Activated CD8-positive, alpha-beta T cell treated with anti-CD3 and anti-CD28 coated beads, Interleukin-2, amount 10 ng/mL, durations not matched to agents 7 days and 5 days (primary cell): ENCODE measurements at regions not wholly inside any gene's neighbourhood (a gene's known extent, or its start where the extent isn't known, plus 50 kb on each side); places are given as distances from the start of the nearest gene placed in this dataset.
"Not testable (repeated sequence)": the region's sequence is repeated elsewhere in the genome, so short reads cannot be mapped to it uniquely, and the experiment has no call there.

Source experiments
- ATAC-seq: fragments of 150-1000 bp; cut with Tn5 transposase; one replicate; pipeline ENCODE4 v1.10.0; 2021; ENCODE audit warnings: moderate library complexity
- CTCF ChIA-PET: fragments of 350-600 bp; sonication (Branson Sonifier 250); formaldehyde crosslinking; loops from one replicate; lab custom pipeline; 2021; ENCODE audit warnings: antibody characterized with exemption; lab: Charles Lee
- POLR2A ChIA-PET: fragments of 350-600 bp; sonication (Branson Sonifier 250); formaldehyde crosslinking; loops from one replicate; lab custom pipeline; 2021; ENCODE audit warnings: antibody characterized with exemption; lab: Charles Lee
- DNase-seq: peaks from one replicate; pipeline ENCODE4 v3.0.0-alpha.2; 2020
- H3K27ac Mint-ChIP-seq: one replicate; pipeline ENCODE4 v1.8.0; 2021; ENCODE audit warnings: mild to moderate bottlenecking, mixed read lengths
- H3K27me3 Mint-ChIP-seq: one replicate; pipeline ENCODE4 v1.8.0; 2021; ENCODE audit warnings: low read depth, mixed read lengths
- H3K36me3 Mint-ChIP-seq: one replicate; pipeline ENCODE4 v1.8.0; 2021; ENCODE audit warnings: low read depth, mixed read lengths
- H3K4me1 Mint-ChIP-seq: one replicate; pipeline ENCODE4 v1.8.0; 2021; ENCODE audit warnings: low read depth, mixed read lengths
- H3K4me3 Mint-ChIP-seq: one replicate; pipeline ENCODE4 v1.8.0; 2021; ENCODE audit warnings: mild to moderate bottlenecking, mixed read lengths
- H3K9me3 Mint-ChIP-seq: one replicate; pipeline ENCODE4 v1.8.0; 2022; ENCODE audit warnings: mixed read lengths; ENCODE audit not compliant: insufficient read depth

DNA sequence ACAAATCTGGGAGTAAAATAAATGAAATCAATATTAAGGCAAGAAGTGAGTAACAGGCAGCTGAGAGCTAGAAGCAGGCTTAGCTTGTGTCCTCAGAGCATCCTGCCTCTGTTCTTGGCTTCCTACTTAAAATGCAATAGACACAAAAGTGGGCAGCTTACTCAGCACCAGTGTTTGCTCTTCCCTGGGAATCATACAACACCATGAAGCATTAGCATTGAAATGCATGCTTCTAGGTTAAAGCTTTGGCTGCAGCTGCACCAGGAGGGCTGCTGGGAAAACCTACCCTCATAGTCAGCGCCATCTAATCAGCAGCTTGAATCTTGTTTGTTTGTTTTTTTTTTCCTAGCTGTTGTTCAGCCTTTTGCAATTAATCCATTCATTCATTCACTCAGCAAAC lies 104.2 kb upstream of the VWC2 start:
- CTCF ChIA-PET, result no interaction called here
- POLR2A ChIA-PET, result no interaction called here
- H3K9me3 Mint-ChIP-seq, result no peaks in the 10 kb centered on the region
- H3K36me3 Mint-ChIP-seq, result no peaks in the 10 kb centered on the region
- H3K27ac Mint-ChIP-seq, result no peak overlapping the region
- no peak overlapping the region for H3K4me3 Mint-ChIP-seq
- H3K4me1 Mint-ChIP-seq, result no peaks in the 10 kb centered on the region
- no peaks in the 10 kb centered on the region for H3K27me3 Mint-ChIP-seq
- DNase-seq (no peak), ATAC-seq (no peak)

DNA sequence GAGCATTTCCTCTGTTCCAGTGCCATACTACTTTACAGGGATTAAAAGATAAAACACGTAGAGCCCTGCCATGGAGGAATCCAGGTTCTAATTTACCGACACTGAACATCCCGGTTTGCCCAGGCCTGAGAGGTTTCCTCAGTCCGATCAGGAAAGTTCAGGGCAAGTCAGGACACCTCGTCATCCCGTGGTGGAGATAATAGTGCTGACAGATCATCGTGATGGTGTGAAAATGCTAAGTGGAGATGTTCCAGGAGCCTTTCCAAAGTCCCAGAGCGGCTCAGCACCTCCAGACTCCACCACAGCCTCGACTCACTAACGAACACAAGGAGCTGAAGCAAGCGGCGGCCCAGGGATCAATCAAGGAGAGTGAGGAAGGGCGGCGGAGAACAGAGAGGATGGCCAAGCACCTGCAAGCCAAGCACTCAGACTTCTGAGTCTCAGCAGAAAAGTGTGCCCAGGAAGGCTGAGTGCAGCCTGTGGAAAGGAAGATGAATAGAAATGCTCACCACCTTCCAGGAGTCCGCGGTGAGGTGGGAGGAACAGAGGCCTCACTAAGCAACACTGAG lies 103.7 kb upstream of the VWC2 start:
- Mint-ChIP-seq H3K36me3 (no peaks in the 10 kb centered on the region), H3K27ac (no peak overlapping the region), H3K9me3 (no peaks in the 10 kb centered on the region), H3K4me1 (no peaks in the 10 kb centered on the region), H3K4me3 (no peak overlapping the region), H3K27me3 (no peaks in the 10 kb centered on the region)
- ChIA-PET POLR2A (no interaction called here), CTCF (no interaction called here)
- DNase-seq (no peak), ATAC-seq (no peak)

DNA sequence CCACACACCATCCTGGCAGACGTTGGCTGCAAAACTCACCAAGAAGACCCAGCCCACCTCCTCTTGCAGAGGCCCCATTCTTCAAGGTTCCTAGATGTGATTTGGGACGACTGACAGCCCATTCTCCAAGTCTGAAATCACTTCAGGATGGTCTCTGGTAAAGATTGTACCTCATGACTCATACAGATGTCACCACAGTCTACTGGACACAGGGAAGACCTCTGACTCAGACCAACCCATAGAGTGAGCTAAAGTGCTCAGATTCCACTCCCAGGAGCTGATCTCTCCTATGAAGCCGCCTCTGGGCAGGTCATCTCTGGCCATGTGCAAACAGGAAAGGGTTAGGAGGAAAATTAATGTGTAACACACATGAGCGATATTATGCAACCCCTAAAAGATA lies 102.4 kb upstream of the VWC2 start:
- ATAC-seq, result no peak
- no peak overlapping the region for H3K27ac Mint-ChIP-seq
- H3K36me3 Mint-ChIP-seq, result no peaks in the 10 kb centered on the region
- no peaks in the 10 kb centered on the region for H3K27me3 Mint-ChIP-seq
- no peak for DNase-seq
- ChIA-PET POLR2A (no interaction called here), CTCF (no interaction called here)
- no peaks in the 10 kb centered on the region for H3K9me3 Mint-ChIP-seq
- H3K4me1 Mint-ChIP-seq, result no peaks in the 10 kb centered on the region
- H3K4me3 Mint-ChIP-seq, result no peak overlapping the region

DNA sequence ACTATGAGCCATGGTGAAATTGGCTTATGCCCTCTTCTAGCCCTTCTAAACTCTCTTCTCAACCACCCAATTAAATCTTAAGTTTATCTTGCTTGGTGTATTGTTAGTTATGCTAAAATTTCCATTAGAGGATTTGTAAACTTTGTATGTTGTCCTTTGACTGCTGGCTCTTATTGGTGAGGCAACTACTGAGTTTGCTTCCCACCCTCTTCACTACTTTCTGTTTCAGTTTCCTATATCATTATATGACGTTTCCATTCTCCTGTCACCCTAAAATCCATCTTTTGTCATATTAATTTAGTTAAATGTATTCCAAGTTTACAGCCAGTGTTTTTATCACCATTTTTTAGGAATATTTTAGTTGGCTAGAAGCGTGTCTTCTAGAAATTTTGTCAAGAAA lies 80.9 kb upstream of the VWC2 start:
- H3K36me3 Mint-ChIP-seq, result no peaks in the 10 kb centered on the region
- DNase-seq (no peak), ATAC-seq (no peak)
- H3K27me3 Mint-ChIP-seq, result peaks cover 3% of the 10 kb centered on the region
- no peak overlapping the region for H3K4me3 Mint-ChIP-seq
- CTCF ChIA-PET, result no interaction called here
- POLR2A ChIA-PET, result no interaction called here
- no peak overlapping the region for H3K27ac Mint-ChIP-seq
- no peaks in the 10 kb centered on the region for H3K9me3 Mint-ChIP-seq
- H3K4me1 Mint-ChIP-seq, result no peaks in the 10 kb centered on the region

DNA sequence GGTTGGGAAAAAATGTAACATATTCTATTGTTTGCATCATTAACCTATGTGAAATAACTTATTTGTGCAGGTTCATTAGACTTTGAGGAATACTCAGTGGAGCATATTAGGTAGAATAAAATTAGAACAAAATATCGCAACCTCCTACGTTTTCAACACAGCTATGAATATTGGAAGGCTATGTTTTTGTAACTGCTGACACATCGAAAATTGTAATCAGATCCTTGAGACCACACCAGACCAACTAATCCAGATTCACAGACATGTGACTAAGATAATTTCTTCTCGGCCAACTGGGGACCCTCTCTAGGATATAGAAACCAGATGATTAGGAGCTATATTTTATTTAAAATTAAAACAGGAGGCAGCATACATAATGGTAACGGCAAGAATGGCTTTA lies 77.5 kb upstream of the VWC2 start:
- no peak overlapping the region for H3K4me3 Mint-ChIP-seq
- no peak overlapping the region for H3K27ac Mint-ChIP-seq
- CTCF ChIA-PET, result no interaction called here
- POLR2A ChIA-PET, result no interaction called here
- peaks cover 3% of the 10 kb centered on the region for H3K27me3 Mint-ChIP-seq
- DNase-seq, result no peak
- no peaks in the 10 kb centered on the region for H3K4me1 Mint-ChIP-seq
- ATAC-seq, result no peak
- no peaks in the 10 kb centered on the region for H3K9me3 Mint-ChIP-seq
- H3K36me3 Mint-ChIP-seq, result no peaks in the 10 kb centered on the region

DNA sequence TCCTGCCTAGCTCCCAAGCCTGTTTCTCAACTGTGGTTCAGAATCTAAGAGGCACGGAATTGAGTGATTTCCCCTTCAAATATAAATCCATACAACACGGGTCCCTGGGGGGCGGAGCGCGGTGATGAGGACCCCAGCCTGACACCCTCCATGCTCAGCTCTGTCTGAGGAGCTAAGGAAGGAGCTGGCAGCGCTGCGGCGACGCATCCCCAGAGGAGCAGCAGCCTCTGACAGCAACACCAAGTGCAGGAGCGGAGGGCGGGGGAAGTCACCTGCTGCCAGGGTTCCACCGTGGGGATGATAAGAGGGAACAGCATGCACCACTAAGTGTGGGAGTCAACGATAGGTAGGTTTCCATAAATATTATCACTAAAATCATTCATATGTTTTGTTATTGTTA lies 72.6 kb upstream of the VWC2 start:
- no peak for DNase-seq
- no peaks in the 10 kb centered on the region for H3K9me3 Mint-ChIP-seq
- no peak overlapping the region for H3K27ac Mint-ChIP-seq
- no peaks in the 10 kb centered on the region for H3K36me3 Mint-ChIP-seq
- no peaks in the 10 kb centered on the region for H3K27me3 Mint-ChIP-seq
- ChIA-PET POLR2A (no interaction called here), CTCF (no interaction called here)
- no peak overlapping the region for H3K4me3 Mint-ChIP-seq
- ATAC-seq, result no peak
- H3K4me1 Mint-ChIP-seq, result no peaks in the 10 kb centered on the region

DNA sequence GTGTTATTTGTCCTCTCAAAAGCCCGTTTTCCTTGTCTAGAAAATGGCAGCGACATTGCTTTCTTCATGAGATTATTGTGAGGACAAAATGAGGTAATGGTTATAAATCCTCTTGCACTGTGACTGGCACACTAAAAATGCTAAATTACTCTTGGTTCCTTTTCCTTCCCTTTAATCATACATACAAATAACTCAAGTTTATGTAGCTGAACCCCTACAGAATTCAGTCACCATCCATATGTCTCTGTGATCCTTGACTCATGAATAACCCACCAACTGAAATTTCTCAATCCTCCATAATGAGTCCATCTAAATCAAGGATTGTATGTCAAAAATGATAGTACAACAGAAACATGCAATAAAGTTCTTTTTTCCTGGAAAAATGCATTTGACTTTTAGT lies 71.3 kb upstream of the VWC2 start:
- Mint-ChIP-seq H3K4me1 (no peaks in the 10 kb centered on the region), H3K27me3 (no peaks in the 10 kb centered on the region), H3K4me3 (no peak overlapping the region), H3K9me3 (no peaks in the 10 kb centered on the region), H3K27ac (no peak overlapping the region), H3K36me3 (no peaks in the 10 kb centered on the region)
- no peak for DNase-seq
- ChIA-PET POLR2A (no interaction called here), CTCF (no interaction called here)
- ATAC-seq, result no peak

DNA sequence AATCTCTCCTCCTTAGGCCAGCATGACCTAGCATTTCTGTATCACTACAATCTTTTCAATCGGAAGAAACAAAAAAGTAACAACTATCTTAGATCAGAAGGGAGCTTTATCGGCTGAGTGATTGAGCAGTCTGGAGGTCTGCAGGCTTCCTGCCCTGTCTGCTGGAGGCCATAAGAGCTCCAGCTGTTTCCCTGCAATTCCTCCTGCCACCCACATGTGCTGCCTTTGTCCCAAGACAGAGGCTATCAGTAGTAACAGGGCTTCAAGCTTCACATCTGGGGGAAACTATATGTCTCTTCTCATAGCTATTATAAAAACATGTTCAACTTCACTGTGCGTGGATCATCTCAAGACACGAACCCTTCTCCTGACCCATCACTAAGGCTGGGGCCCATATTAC lies 70.1 kb upstream of the VWC2 start:
- CTCF ChIA-PET, result no interaction called here
- Mint-ChIP-seq H3K4me1 (no peaks in the 10 kb centered on the region), H3K9me3 (no peaks in the 10 kb centered on the region), H3K36me3 (no peaks in the 10 kb centered on the region), H3K27me3 (no peaks in the 10 kb centered on the region), H3K27ac (no peak overlapping the region), H3K4me3 (no peak overlapping the region)
- DNase-seq (no peak), ATAC-seq (no peak)
- POLR2A ChIA-PET, result no interaction called here

DNA sequence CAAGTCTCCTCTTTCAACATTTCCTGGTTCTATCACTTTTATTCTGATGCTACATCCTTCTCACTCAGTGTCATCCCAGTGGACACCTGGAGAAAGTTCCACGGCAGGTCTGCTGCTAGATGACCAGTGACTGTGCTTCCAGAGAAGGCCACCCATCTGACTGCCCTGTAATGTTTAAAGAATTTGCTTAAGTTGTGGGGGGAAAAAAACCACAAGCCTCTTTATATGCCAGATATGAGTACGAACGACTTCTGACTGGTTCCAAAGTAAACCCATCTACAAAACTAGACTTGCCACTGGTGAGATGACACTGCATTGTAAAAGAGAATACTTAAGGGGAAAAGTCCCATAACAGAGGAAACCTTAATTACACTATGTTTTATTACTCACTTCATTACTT lies 69.6 kb upstream of the VWC2 start:
- no peak overlapping the region for H3K27ac Mint-ChIP-seq
- H3K9me3 Mint-ChIP-seq, result no peaks in the 10 kb centered on the region
- H3K4me3 Mint-ChIP-seq, result no peak overlapping the region
- no peaks in the 10 kb centered on the region for H3K4me1 Mint-ChIP-seq
- no peaks in the 10 kb centered on the region for H3K27me3 Mint-ChIP-seq
- ATAC-seq (no peak), DNase-seq (no peak)
- H3K36me3 Mint-ChIP-seq, result no peaks in the 10 kb centered on the region
- ChIA-PET CTCF (no interaction called here), POLR2A (no interaction called here)

DNA sequence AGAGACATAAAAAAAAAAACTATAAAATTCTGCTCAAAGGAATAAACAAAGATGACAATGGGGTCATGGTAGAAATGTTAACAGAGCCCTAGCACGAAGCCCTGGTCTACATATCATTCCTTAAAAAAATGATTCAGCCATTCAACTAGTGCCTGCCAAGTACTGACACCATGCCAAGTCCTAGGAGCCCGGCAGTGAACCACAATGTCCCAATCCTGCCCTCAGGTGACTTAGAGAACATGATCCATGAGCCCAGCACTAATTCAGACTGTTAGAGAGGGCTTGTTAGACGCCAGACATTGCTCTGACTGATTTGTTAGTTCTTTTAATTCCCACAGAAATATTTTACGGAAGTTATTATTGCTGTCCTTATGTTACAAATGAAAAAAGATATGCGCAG lies 67.3 kb upstream of the VWC2 start:
- H3K27me3 Mint-ChIP-seq, result no peaks in the 10 kb centered on the region
- DNase-seq (no peak), ATAC-seq (no peak)
- H3K4me1 Mint-ChIP-seq, result no peaks in the 10 kb centered on the region
- no peak overlapping the region for H3K27ac Mint-ChIP-seq
- H3K4me3 Mint-ChIP-seq, result no peak overlapping the region
- no peaks in the 10 kb centered on the region for H3K9me3 Mint-ChIP-seq
- ChIA-PET CTCF (no interaction called here), POLR2A (no interaction called here)
- no peaks in the 10 kb centered on the region for H3K36me3 Mint-ChIP-seq

DNA sequence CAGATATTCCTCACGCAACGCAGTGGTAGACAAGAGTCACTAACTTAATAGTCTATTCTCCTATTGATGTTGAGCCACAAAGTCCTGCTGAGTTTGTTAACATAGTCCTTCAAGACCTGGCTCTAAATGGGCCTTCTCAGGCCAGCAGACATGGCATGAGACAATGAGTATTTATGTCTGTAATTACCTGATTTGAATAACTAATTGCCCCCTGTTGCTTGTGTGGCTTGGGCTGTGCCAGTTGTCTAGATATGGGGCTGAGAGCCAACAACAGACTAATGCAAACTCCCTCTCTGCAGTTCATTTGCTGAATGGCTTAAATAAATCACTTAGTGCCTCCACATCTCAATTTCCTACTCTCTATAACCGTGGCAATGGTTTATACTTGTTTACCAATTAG lies 65.5 kb upstream of the VWC2 start:
- Mint-ChIP-seq H3K27me3 (no peaks in the 10 kb centered on the region), H3K36me3 (no peaks in the 10 kb centered on the region), H3K4me3 (no peak overlapping the region), H3K4me1 (no peaks in the 10 kb centered on the region), H3K27ac (no peak overlapping the region), H3K9me3 (no peaks in the 10 kb centered on the region)
- ChIA-PET POLR2A (no interaction called here), CTCF (no interaction called here)
- DNase-seq (no peak), ATAC-seq (no peak)

DNA sequence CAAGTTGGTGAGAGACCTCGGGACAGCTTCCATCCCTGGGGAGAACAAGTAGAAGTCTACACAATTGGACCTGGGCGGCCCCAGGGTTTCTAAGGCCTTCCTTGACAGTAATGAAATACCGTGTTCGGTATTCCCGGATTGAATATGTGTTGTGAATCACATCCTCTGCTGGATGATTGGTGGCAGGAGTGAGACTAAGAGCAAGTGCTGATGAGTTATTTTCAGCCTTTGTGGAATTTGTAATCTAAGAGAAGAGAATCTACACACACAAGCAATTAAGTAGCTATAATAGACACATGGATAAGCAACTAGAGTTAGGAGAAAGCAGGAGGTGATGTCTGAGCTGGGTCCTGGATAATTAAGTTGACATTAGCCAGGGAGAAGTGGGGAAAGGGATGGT lies 64.8 kb upstream of the VWC2 start:
- no peaks in the 10 kb centered on the region for H3K27me3 Mint-ChIP-seq
- H3K9me3 Mint-ChIP-seq, result no peaks in the 10 kb centered on the region
- ATAC-seq (no peak), DNase-seq (no peak)
- no peak overlapping the region for H3K27ac Mint-ChIP-seq
- no peaks in the 10 kb centered on the region for H3K36me3 Mint-ChIP-seq
- H3K4me1 Mint-ChIP-seq, result no peaks in the 10 kb centered on the region
- H3K4me3 Mint-ChIP-seq, result no peak overlapping the region
- CTCF ChIA-PET, result no interaction called here
- POLR2A ChIA-PET, result no interaction called here

DNA sequence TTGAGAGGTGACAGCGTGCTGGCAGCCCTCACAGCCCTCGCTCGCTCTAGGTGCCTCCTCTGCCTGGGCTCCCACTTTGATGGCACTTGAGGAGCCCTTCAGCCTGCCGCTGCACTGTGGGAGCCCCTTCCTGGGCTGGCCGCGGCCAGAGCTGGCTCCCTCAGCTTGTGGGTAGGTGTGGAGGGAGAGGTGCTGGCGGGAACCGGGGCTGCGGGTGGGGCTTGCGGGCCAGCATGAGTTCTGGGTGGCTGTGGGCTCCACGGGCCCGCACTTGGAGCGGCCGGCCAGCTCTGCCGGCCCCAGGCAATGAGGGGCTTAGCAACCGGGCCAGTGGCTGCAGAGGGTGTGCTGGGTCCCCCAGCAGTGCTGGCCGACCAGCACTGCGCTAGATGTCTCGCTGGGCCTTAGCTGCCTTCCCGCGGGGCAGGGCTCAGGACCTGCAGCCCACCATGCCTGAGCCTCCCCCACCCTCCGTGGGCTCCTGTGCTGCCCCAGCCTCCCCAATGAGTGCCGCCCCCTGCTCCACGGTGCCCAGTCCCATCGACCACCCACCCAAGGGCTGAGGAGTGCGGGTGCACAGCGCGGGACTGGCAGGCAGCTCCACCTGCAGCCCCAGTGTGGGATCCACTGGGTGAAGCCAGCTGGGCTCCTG lies 62.2 kb upstream of the VWC2 start:
- H3K27ac Mint-ChIP-seq, H3K36me3 Mint-ChIP-seq, DNase-seq, H3K4me1 Mint-ChIP-seq, CTCF ChIA-PET, ATAC-seq, H3K4me3 Mint-ChIP-seq, POLR2A ChIA-PET, H3K9me3 Mint-ChIP-seq, H3K27me3 Mint-ChIP-seq: not testable (repeated sequence)
